ENCODE measurements at regions not wholly inside any gene's neighbourhood (a gene's known extent, or its start where the extent isn't known, plus 50 kb on each side); places are given as distances from the start of the nearest gene placed in this dataset.

DNA sequence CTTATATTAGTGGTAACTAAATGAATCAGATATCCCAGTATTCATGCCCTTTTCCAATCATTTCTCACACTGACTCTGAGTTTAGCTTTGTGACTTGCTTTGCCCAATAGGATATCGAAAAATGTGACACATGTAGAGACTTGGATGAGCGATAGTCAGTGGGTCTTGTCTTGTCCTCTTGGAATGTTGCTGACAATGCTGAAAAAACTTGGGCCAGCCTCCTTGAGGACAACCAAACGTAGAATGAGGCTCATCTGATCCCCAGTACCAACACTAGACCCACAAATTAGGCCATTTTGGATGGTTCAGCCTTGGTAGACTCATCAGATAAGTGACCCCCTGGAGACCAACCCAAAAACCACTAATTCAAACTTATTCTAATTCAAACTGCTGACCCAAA is 351.0 kb downstream of the GRIN2B start:
- H3K4me3 ChIP-seq (ENCODE audit: low read depth, low read length): no peak overlapping the region
- TF ChIP-seq CTCF (IDR thresholded peaks at IDR 0.05; ENCODE audit: insufficient read depth, low read length, severe bottlenecking): no peak
- no peaks in the 10 kb centered on the region for H3K27me3 ChIP-seq (ENCODE audit: control insufficient read depth, insufficient read depth, low read length)
- DNase-seq (ENCODE audit: low read depth) (no peak), FAIRE-seq (no peak)
- H3K36me3 ChIP-seq (ENCODE audit: control insufficient read depth, insufficient read depth, low read length): no peaks in the 10 kb centered on the region

DNA sequence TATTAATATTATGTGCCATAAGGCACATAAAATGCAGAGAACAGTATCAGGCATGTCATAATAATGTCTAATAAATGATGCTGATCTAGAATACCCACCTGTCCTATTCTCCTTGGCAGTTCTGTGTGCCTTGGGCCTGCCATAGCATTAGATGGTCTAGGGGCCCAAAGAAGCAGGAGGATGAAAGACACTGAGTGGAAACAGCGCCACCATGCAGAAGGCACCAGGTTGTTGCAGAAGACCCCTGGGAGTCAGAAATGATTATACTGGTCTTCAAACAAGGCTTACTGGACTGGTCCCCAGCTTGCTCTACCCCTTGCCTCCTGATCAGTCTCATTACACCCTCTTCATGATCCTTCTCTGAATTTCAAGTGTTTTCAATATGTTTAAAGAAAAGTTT is 353.3 kb downstream of the GRIN2B start:
- DNase-seq (ENCODE audit: low read depth): no peak
- no peaks in the 10 kb centered on the region for H3K36me3 ChIP-seq (ENCODE audit: control insufficient read depth, insufficient read depth, low read length)
- no peaks in the 10 kb centered on the region for H3K27me3 ChIP-seq (ENCODE audit: control insufficient read depth, insufficient read depth, low read length)
- no peak for FAIRE-seq
- H3K4me3 ChIP-seq (ENCODE audit: low read depth, low read length): no peak overlapping the region
- TF ChIP-seq CTCF (IDR thresholded peaks at IDR 0.05; ENCODE audit: insufficient read depth, low read length, severe bottlenecking): no peak

- no peak for FAIRE-seq
Measured at GRCh38 chr12:13627536-13627935, 353.9 kb downstream of the GRIN2B start.

GRCh38 chr12:13613297-13613696 is 368.1 kb downstream of the GRIN2B start:
- no peak for DNase-seq (ENCODE audit: low read depth)

More at GRCh38 chr12:13627536-13627935, 353.9 kb downstream of the GRIN2B start:
- no peak for TF ChIP-seq CTCF (IDR thresholded peaks at IDR 0.05; ENCODE audit: insufficient read depth, low read length, severe bottlenecking)
- no peak for DNase-seq (ENCODE audit: low read depth)
- no peaks in the 10 kb centered on the region for H3K36me3 ChIP-seq (ENCODE audit: control insufficient read depth, insufficient read depth, low read length)
- H3K27me3 ChIP-seq (ENCODE audit: control insufficient read depth, insufficient read depth, low read length): no peaks in the 10 kb centered on the region
- no peak overlapping the region for H3K4me3 ChIP-seq (ENCODE audit: low read depth, low read length)

DNA sequence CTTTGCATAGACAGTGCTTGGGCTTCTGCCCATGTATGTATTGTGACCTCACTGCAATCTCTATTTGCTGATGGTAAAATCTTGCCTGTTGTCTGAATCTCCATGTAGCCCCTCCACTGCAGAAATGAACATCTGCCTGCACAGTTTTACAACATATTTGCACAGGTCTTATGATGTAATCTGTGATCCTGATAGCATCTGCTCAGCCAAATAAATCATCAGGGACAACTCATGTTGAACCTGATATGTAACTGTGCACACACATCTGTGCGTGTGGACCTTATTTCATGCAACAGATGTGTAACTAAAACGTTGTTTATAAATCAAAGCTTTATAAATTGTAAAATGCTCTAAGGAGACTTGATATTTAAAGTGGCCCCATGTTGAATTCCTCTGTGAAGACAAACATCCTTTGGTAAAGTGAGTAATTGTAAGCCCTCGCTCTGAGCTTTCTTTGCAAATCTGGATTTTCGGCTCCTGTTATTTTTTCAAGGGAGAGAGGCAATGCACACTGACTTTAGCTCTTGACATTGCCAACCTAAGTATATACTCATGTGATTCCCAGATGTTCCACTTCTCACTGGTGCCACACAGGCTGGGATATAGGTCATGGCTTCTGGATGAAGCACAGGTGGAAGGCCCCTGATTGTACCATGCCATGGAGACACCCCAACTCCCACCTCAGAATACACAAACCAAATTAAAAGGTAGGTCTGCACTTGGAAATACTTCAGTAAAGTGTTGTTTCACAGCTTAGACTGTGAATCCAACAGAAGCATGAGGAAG is 371.3 kb downstream of the GRIN2B start:
- DNase-seq (ENCODE audit: low read depth) (no peak), FAIRE-seq (no peak)

More at GRCh38 chr12:13613297-13613696, 368.1 kb downstream of the GRIN2B start:
- FAIRE-seq: no peak
- Histone ChIP-seq H3K27me3 (ENCODE audit: control insufficient read depth, insufficient read depth, low read length) (no peaks in the 10 kb centered on the region), H3K36me3 (ENCODE audit: control insufficient read depth, insufficient read depth, low read length) (no peaks in the 10 kb centered on the region), H3K4me3 (ENCODE audit: low read depth, low read length) (no peak overlapping the region)
- TF ChIP-seq CTCF (IDR thresholded peaks at IDR 0.05; ENCODE audit: insufficient read depth, low read length, severe bottlenecking): no peak

More for the DNA sequence above, 371.3 kb downstream of the GRIN2B start:
- no peak for TF ChIP-seq CTCF (IDR thresholded peaks at IDR 0.05; ENCODE audit: insufficient read depth, low read length, severe bottlenecking)
- Histone ChIP-seq H3K27me3 (ENCODE audit: control insufficient read depth, insufficient read depth, low read length) (no peaks in the 10 kb centered on the region), H3K36me3 (ENCODE audit: control insufficient read depth, insufficient read depth, low read length) (no peaks in the 10 kb centered on the region), H3K4me3 (ENCODE audit: low read depth, low read length) (no peak overlapping the region)

All from bronchial epithelial cell (primary cell).